ENCODE measurements at regions not wholly inside any gene's neighbourhood (a gene's known extent, or its start where the extent isn't known, plus 50 kb on each side); places are given as distances from the start of the nearest gene placed in this dataset.
A peak's percentile ranks its signal among the peaks of the same experiment; 100 is the strongest.

DNA sequence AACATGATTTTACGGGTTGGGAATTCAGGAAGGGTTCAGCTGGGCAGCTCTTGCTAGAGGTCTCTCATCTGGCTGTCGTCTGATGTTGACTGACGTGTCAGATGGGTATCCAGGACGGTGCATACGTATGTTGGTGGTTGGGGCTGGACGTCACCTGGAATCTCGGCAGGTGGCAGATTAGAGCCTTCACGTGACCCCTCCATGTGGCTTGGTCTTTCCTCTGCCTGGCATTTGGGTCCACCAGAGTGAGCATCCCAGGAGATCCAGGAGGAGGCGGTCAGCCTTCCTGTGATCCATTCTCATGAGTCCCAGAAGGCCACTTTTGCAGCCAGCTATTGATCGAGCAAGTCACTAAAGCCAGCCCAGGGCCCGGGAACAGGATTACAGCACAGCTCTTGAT lies 202.7 kb downstream of the FOXL1 start:
- Histone ChIP-seq H3K27ac (ENCODE audit: low read depth in 1 of 2, low read length in 2 of 2) (no peak overlapping the region), H3K27me3 (ENCODE audit: control insufficient read depth in 1 of 2, insufficient read depth in 2 of 2, low read length in 1 of 2) (no peaks in the 10 kb centered on the region), H3K4me3 (ENCODE audit: low read length in 2 of 2) (no peak overlapping the region), H3K36me3 (ENCODE audit: control insufficient read depth in 1 of 2, insufficient read depth in 2 of 2, low read length in 1 of 2) (no peaks in the 10 kb centered on the region), H3K4me1 (ENCODE audit: control insufficient read depth in 1 of 2, insufficient read depth in 2 of 2, low read length in 2 of 2) (no peaks in the 10 kb centered on the region), H3K9me3 (ENCODE audit: control insufficient read depth, low read length) (no peaks in the 10 kb centered on the region)
- intact Hi-C loops (cut with DNase I) = no loop called here
- WGBS, 2 donors = 86 to 94% methylated on average over 11 of the region's 11 CpGs
- ATAC-seq (ENCODE audit: low FRiP score) (no peak), DNase-seq (no peak)

DNA sequence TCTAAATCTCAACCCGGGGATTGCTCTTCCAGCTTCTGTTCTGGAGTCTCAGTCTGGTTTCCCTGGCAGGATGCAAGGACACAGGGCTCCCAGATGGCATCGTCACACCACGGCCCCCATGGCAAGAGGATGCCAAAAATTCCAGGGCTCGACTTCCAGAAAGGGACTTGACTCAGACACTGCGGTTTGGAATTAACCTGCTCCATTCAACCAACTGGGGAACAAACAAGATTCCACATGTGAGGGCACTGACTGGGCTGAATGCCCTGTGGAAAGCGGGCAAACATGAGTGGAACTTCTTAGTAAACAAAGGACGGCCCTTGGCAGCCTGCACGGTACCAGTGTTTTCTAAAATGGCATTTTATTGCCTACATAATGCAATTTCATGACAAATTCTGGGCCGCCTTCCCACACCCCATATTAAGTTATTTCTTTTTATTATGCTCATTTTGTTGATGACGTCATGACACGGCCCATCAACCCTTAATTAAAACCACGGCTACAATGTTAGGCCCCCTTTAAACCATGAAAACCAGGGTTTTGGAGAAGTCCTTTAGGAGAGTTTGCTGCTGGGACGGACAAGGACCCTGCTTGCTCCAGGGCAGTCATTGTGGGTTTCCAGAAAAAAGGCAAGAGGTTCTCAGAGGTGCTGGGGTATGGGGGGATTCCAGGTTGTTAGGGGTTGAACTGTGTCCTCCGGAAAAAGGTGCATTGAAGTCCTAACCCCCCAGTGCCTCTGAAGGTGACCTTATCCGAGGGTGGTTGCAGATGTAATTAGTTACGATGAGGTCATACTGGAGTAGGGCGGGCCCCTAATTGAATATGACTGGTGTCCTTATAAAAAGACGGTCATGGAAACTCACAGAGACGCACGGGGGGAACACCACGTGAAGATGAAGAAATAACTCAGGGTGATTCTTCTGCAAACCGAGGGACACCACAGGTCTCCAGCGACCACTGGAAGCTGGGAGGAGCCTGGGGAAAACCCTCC lies 205.6 kb downstream of the FOXL1 start:
- ATAC-seq (ENCODE audit: low FRiP score) (no peak), DNase-seq (peak in 1 of 2 donors; percentile 68)
- Histone ChIP-seq H3K9me3 (ENCODE audit: control insufficient read depth, low read length) (no peaks in the 10 kb centered on the region), H3K4me1 (ENCODE audit: control insufficient read depth in 1 of 2, insufficient read depth in 2 of 2, low read length in 2 of 2) (no peaks in the 10 kb centered on the region), H3K27me3 (ENCODE audit: control insufficient read depth in 1 of 2, insufficient read depth in 2 of 2, low read length in 1 of 2) (no peaks in the 10 kb centered on the region), H3K4me3 (ENCODE audit: low read length in 2 of 2) (no peak overlapping the region), H3K27ac (ENCODE audit: low read depth in 1 of 2, low read length in 2 of 2) (no peak overlapping the region), H3K36me3 (ENCODE audit: control insufficient read depth in 1 of 2, insufficient read depth in 2 of 2, low read length in 1 of 2) (no peaks in the 10 kb centered on the region)
- intact Hi-C loops (cut with DNase I) = no loop called here
- 52 to 53% methylated on average over 23 of the region's 23 CpGs for WGBS, 2 donors

DNA sequence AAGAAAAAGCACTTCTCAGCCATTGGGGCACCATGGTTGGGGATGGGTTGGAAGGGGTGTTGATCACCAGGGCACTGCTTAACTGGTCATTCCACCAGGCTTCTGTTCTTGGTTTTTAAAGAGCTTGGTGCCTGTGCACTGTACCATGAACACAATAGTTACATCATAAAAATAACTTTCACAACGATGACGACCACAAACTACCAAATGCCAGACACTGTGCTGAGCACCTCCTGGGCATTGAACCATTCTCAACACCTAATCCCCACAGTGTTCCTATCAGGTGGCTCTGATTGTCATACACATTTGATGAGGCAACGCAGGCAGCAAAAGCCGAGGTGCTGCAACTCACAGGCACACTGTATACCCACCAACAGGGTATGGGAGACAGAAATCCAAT lies 208.0 kb downstream of the FOXL1 start:
- Histone ChIP-seq H3K9me3 (ENCODE audit: control insufficient read depth, low read length) (no peaks in the 10 kb centered on the region), H3K36me3 (ENCODE audit: control insufficient read depth in 1 of 2, insufficient read depth in 2 of 2, low read length in 1 of 2) (no peaks in the 10 kb centered on the region), H3K27ac (ENCODE audit: low read depth in 1 of 2, low read length in 2 of 2) (no peak overlapping the region), H3K27me3 (ENCODE audit: control insufficient read depth in 1 of 2, insufficient read depth in 2 of 2, low read length in 1 of 2) (no peaks in the 10 kb centered on the region), H3K4me1 (ENCODE audit: control insufficient read depth in 1 of 2, insufficient read depth in 2 of 2, low read length in 2 of 2) (no peaks in the 10 kb centered on the region), H3K4me3 (ENCODE audit: low read length in 2 of 2) (no peak overlapping the region)
- DNase-seq (no peak), ATAC-seq (ENCODE audit: low FRiP score) (no peak)
- intact Hi-C loops (cut with DNase I) = no loop called here
- WGBS, 2 donors = 85 to 86% methylated on average over 4 of the region's 4 CpGs

DNA sequence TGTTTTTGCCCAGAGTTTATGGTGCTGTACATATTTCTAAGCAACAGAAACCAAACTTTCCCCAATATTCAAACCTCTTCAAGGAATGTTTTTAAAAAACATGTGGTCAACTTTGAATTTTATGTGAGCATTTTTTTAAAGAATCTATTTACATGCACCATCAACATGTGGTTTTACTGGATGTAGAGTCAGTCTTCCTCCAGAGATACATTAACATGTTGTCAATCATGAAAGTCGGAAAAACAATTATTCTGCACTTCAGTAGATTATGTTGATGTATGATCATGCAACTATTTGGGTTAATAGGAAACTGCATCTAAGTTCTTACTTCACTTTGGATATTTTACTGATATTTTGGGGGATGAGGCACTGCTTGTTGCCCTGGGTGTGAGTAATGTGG lies 208.6 kb downstream of the FOXL1 start:
- no peaks in the 10 kb centered on the region for H3K27me3 ChIP-seq (ENCODE audit: control insufficient read depth in 1 of 2, insufficient read depth in 2 of 2, low read length in 1 of 2)
- no peak for DNase-seq

DNA sequence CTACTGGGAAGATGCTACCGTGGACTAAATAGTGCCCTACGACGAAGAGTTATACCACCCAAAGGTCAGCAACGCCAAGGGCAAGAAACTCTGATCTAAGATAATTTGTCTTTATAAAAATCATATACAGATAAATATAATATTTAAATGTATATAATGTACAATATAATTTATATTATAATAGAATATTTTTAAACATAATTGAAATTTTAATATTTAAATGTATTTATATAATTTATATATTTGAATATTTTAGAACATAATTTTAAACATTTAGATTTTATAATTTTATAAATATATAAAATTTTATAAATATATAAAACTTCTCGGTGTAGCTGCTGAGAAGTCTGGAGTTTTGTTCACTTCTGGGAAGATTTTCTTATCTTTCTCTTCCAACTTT lies 209.2 kb downstream of the FOXL1 start:
- Histone ChIP-seq H3K27me3 (ENCODE audit: control insufficient read depth in 1 of 2, insufficient read depth in 2 of 2, low read length in 1 of 2) (no peaks in the 10 kb centered on the region), H3K4me1 (ENCODE audit: control insufficient read depth in 1 of 2, insufficient read depth in 2 of 2, low read length in 2 of 2) (no peaks in the 10 kb centered on the region), H3K27ac (ENCODE audit: low read depth in 1 of 2, low read length in 2 of 2) (no peak overlapping the region), H3K4me3 (ENCODE audit: low read length in 2 of 2) (no peak overlapping the region), H3K36me3 (ENCODE audit: control insufficient read depth in 1 of 2, insufficient read depth in 2 of 2, low read length in 1 of 2) (no peaks in the 10 kb centered on the region), H3K9me3 (ENCODE audit: control insufficient read depth, low read length) (no peaks in the 10 kb centered on the region)
- intact Hi-C loops (cut with DNase I) = no loop called here
- no peak for DNase-seq
- ATAC-seq (ENCODE audit: low FRiP score) = no peak
- WGBS, 2 donors = 77 to 79% methylated on average over 5 of the region's 5 CpGs

More for the DNA sequence above, 208.6 kb downstream of the FOXL1 start:
- intact Hi-C loops (cut with DNase I) = no loop called here
- ATAC-seq (ENCODE audit: low FRiP score) = no peak
- Histone ChIP-seq H3K9me3 (ENCODE audit: control insufficient read depth, low read length) (no peaks in the 10 kb centered on the region), H3K4me3 (ENCODE audit: low read length in 2 of 2) (no peak overlapping the region), H3K36me3 (ENCODE audit: control insufficient read depth in 1 of 2, insufficient read depth in 2 of 2, low read length in 1 of 2) (no peaks in the 10 kb centered on the region), H3K4me1 (ENCODE audit: control insufficient read depth in 1 of 2, insufficient read depth in 2 of 2, low read length in 2 of 2) (no peaks in the 10 kb centered on the region), H3K27ac (ENCODE audit: low read depth in 1 of 2, low read length in 2 of 2) (no peak overlapping the region)
- 96 to 100% methylated on average over 1 of the region's 1 CpG for WGBS, 2 donors

DNA sequence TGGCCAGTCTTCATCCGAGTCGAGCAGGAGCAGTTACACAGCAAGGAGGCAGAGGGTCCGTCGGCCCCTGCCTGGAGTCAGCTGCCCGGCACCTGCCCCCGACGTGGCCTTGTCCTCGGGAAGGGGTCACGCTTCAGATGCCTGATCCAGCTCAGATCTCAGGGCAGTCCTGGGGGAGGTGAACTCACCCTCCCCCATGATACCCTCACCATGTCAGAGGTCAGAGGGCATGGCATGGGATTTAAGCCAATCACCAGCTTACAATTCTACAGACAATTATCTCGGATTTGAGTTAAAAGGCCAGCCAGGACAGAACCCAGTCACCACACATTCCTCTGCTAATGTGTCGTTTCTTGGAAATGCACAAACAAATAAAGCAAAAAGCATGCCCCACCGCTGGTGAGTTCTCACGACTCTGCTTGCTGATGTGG lies 211.3 kb downstream of the FOXL1 start:
- Histone ChIP-seq H3K9me3 (ENCODE audit: control insufficient read depth, low read length) (no peaks in the 10 kb centered on the region), H3K27ac (ENCODE audit: low read depth in 1 of 2, low read length in 2 of 2) (no peak overlapping the region), H3K4me1 (ENCODE audit: control insufficient read depth in 1 of 2, insufficient read depth in 2 of 2, low read length in 2 of 2) (no peaks in the 10 kb centered on the region), H3K27me3 (ENCODE audit: control insufficient read depth in 1 of 2, insufficient read depth in 2 of 2, low read length in 1 of 2) (no peaks in the 10 kb centered on the region), H3K36me3 (ENCODE audit: control insufficient read depth in 1 of 2, insufficient read depth in 2 of 2, low read length in 1 of 2) (no peaks in the 10 kb centered on the region), H3K4me3 (ENCODE audit: low read length in 2 of 2) (no peak overlapping the region)
- WGBS, 2 donors = 68 to 71% methylated on average over 13 of the region's 13 CpGs
- DNase-seq (no peak), ATAC-seq (ENCODE audit: low FRiP score) (no peak)
- intact Hi-C loops (cut with DNase I) = no loop called here

DNA sequence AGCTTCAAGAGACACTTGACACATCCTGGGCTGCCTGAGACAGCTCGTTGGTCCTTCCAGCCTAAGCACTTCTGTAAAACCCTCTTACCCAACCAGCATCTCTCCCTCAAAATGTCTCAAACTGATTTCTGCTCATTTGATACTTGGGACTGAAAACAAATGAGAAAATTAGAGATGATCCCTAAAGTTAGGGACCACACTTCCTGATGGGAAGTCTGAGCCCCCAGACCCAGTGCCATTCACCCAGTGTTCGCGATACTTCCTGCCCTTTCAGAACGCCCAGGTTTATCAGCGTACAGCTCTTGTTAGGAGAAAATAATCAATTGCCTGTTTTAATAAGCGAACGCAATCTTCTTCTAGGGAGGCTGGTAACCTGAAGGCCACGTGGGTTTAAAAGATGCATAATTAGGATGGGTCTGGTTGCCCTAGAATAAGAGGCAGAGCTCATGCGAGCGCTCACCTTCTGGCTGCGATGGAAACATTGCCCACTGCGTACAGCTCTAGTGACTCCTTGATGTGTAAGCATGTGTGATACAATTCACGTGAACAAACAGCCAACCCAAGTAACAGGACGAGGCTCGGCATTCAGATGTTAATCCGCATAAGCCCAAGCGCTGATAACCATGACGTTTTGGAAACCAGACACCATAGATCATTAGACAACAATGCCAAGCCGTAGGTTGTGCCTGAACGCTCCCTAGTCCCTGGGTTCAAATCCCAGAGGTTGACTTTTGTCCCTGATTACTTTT lies 213.1 kb downstream of the FOXL1 start:
- no peaks in the 10 kb centered on the region for H3K27me3 ChIP-seq (ENCODE audit: control insufficient read depth in 1 of 2, insufficient read depth in 2 of 2, low read length in 1 of 2)

DNA sequence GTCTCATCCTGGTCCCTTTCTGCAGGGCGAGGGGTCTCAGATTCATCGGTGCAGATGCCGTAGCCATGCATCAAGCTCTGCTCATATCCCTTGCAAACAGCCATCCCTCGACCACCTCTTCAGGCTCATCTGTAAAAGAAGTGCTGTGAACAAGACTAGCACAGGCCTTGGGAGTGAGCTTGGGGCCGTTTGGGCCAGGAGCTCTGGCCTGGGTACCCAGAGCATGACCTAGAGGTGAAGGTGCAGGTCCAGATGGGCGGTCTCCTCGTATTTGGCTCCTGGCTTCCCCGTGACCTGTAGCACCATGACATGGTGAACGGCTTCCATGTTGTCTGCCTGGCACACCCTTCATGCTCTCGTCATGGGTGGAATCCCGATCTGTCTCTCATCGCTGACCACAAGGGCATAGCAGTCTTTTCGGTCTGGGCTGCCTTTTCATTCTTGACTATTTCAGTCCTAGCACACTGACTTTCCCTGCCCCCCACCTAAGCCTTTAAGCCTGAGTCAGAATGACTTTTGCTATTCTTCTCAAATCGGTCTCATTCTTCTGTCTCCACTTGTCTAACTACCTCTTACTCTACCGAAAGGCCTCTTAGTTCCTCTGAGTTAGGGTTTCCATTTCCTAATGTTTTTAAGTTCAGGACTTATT lies 216.0 kb downstream of the FOXL1 start:
- no peak overlapping the region for H3K4me3 ChIP-seq (ENCODE audit: low read length in 2 of 2)
- H3K27me3 ChIP-seq (ENCODE audit: control insufficient read depth in 1 of 2, insufficient read depth in 2 of 2, low read length in 1 of 2) = no peaks in the 10 kb centered on the region
- no peak for ATAC-seq (ENCODE audit: low FRiP score)
- no peak overlapping the region for H3K27ac ChIP-seq (ENCODE audit: low read depth in 1 of 2, low read length in 2 of 2)
- H3K4me1 ChIP-seq (ENCODE audit: control insufficient read depth in 1 of 2, insufficient read depth in 2 of 2, low read length in 2 of 2) = no peaks in the 10 kb centered on the region
- 92 to 94% methylated on average over 15 of the region's 15 CpGs for WGBS, 2 donors
- H3K36me3 ChIP-seq (ENCODE audit: control insufficient read depth in 1 of 2, insufficient read depth in 2 of 2, low read length in 1 of 2) = no peaks in the 10 kb centered on the region
- H3K9me3 ChIP-seq (ENCODE audit: control insufficient read depth, low read length) = no peaks in the 10 kb centered on the region
- intact Hi-C loops (cut with DNase I) = no loop called here
- no peak for DNase-seq

More for the DNA sequence above, 213.1 kb downstream of the FOXL1 start:
- H3K4me3 ChIP-seq (ENCODE audit: low read length in 2 of 2) = no peak overlapping the region
- no peak overlapping the region for H3K27ac ChIP-seq (ENCODE audit: low read depth in 1 of 2, low read length in 2 of 2)
- WGBS, 2 donors = 79 to 82% methylated on average over 20 of the region's 20 CpGs
- no peaks in the 10 kb centered on the region for H3K36me3 ChIP-seq (ENCODE audit: control insufficient read depth in 1 of 2, insufficient read depth in 2 of 2, low read length in 1 of 2)
- H3K9me3 ChIP-seq (ENCODE audit: control insufficient read depth, low read length) = no peaks in the 10 kb centered on the region
- no peaks in the 10 kb centered on the region for H3K4me1 ChIP-seq (ENCODE audit: control insufficient read depth in 1 of 2, insufficient read depth in 2 of 2, low read length in 2 of 2)
- intact Hi-C loops (cut with DNase I) = no loop called here
- no peak for DNase-seq
- ATAC-seq (ENCODE audit: low FRiP score) = no peak

Measured in aorta (tissue), 5 donors.